Right lobe of liver (tissue), 6 donors: ENCODE measurements at regions not wholly inside any gene's neighbourhood (a gene's known extent, or its start where the extent isn't known, plus 50 kb on each side); places are given as distances from the start of the nearest gene placed in this dataset.

ENCODE experiments used
- ATAC-seq, 4 donors: fragments of 200-7000 bp; cut with Tn5 transposase; one replicate each; pipeline ENCODE4 v1.9.1; 2020; ENCODE audit warnings: mild to moderate bottlenecking in 4 of 4, moderate library complexity in 4 of 4
- DNase-seq, 3 donors: peaks; one replicate each; pipeline ENCODE4 v3.0.0-alpha.2; 2020
- H3K27ac ChIP-seq, 3 donors: fragments of 200-600 bp; one replicate each; pipeline ENCODE4 v1.8.0; 2022
- H3K27me3 ChIP-seq, 2 donors: fragments of 200-600 bp; one replicate each; pipeline ENCODE4 v1.8.0; 2022
- H3K36me3 ChIP-seq, 4 donors: fragments of 200-600 bp; sonication (generic) in 1 of 4; one replicate each; pipeline versions ENCODE4 v1.5.1 to v1.8.0; 2017 to 2022; ENCODE audit warnings: control low read depth in 1 of 4
- H3K4me1 ChIP-seq, 4 donors: fragments of 200-600 bp; sonication (generic) in 1 of 4; one replicate each; pipeline versions ENCODE4 v1.5.1 to v1.8.0; 2017 to 2022; ENCODE audit warnings: control low read depth in 1 of 4
- H3K4me3 ChIP-seq, 3 donors: fragments of 200-600 bp; one replicate each; pipeline ENCODE4 v1.8.0; 2022
- H3K9me3 ChIP-seq, 4 donors: fragments of 200-600 bp; sonication (generic) in 1 of 4; one replicate each; pipeline versions ENCODE4 v1.5.1 to v1.8.0; 2017 to 2022; ENCODE audit warnings: control low read depth in 1 of 4
- CTCF ChIP-seq, 4 donors: fragments of 200-600 bp in 3 of 4; fragments of 450-650 bp in 1 of 4; IDR thresholded peaks; one replicate each; pipeline versions ENCODE4 v1.5.1 to v1.8.0; 2016 to 2022; ENCODE audit warnings: antibody characterized with exemption in 4 of 4, mild to moderate bottlenecking in 2 of 4
- POLR2A ChIP-seq: fragments of 450-650 bp; IDR thresholded peaks from one replicate; pipeline ENCODE4 v1.6.1; 2017; ENCODE audit warnings: antibody characterized with exemption, mild to moderate bottlenecking
- WGBS: methylation state at CpG from one replicate; pipeline ENCODE4 v1.1.6; 2018; ENCODE audit warnings: low coverage, low lambda C conversion rate; ENCODE audit not compliant: insufficient coverage; ENCODE audit errors: missing lambda C conversion rate; 5-methylcytosine and 5-hydroxymethylcytosine counted together
- intact Hi-C, 2 donors: fragments of 100-400 bp; cut with DNase I; formaldehyde crosslinking; loops; one replicate each; pipeline versions ENCODE4 v1.11.2 to v1.14.1; 2022
- donor health status: DM: no; HTN: yes; CAD: no.
- donor health status: DM: no; HTN: no; CAD: no.
- donor health status: DM: no; HTN: no; CAD: no.
- donor health status: DM: no; HTN: yes; CAD: no.
- donor health status: DM: no; HTN: yes; CAD: no.

GRCh38 chr20:22414305-22414742, 170.0 kb downstream of the FOXA2 start:
- no peaks in the 10 kb centered on the region for H3K27me3 ChIP-seq
- no peaks in the 10 kb centered on the region for H3K36me3 ChIP-seq
- no peak overlapping the region for H3K4me3 ChIP-seq
- H3K27ac ChIP-seq, result no peak overlapping the region
- 46% methylated on average over 4 of the region's 4 CpGs for WGBS
- peaks cover 0 to 44% (median 12%) of the 10 kb centered on the region in 4 donors for H3K4me1 ChIP-seq
- no peaks in the 10 kb centered on the region for H3K9me3 ChIP-seq
- intact Hi-C loops, result no loop called here
- DNase-seq (no peak), ATAC-seq (no peak)
- TF ChIP-seq POLR2A (no peak), CTCF (IDR thresholded peaks at IDR 0.05) (no peak)

DNA sequence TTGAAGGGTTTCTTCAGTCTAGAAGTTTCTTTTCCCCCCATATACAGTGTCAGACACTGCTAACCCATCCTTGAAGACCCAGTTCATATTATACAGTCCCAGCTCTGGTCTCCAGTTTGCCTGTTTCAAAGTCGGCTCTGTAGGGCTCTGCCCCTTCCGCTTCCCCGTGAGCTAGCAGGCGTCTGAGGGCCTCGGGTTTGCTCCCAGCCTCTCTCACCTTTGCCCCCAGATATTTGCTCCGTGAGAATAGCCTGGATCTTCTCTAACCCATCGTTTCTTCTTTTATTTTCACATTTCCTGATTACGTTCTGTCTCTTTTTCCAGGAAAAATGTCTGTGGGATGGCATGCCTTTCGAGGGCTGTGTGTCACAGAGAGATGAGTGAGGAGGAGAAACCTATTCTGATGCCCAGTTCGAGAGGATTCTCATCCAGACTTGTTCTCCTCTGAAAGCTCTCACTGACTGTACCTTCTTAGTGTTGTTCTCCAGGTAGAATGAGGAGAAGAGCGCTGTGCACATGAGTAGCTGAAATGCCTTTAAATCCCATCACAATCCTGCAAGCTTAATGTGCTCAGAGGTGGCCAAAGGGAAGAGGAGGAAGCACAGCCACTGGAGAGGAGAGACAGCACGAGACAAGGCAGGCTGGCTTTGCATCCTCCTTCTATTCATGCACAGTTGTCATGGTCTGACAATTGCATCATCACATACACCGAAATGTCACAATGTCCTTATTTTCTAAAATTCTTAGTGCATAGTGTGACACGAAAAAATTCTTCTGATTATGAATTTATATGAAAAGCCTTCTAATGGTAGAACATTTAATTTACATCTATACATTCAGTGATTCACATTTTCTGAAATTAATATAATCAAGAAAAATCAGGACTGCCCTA, 171.1 kb downstream of the FOXA2 start:
- WGBS, result 60% methylated on average over 13 of the region's 14 CpGs
- DNase-seq (peak in 1 of 3 donors; percentile 32), ATAC-seq (peak in 3 of 4 donors; percentile 45 to 64 (median 47))
- Histone ChIP-seq H3K36me3 (no peaks in the 10 kb centered on the region), H3K9me3 (no peaks in the 10 kb centered on the region), H3K4me3 (no peak overlapping the region), H3K27ac (peak overlapping the region in 1 of 3 donors; percentile 85), H3K4me1 (peaks cover 0 to 35% (median 12%) of the 10 kb centered on the region in 4 donors), H3K27me3 (no peaks in the 10 kb centered on the region)
- intact Hi-C loops, result no loop called here
- TF ChIP-seq CTCF (IDR thresholded peaks at IDR 0.05) (no peak), POLR2A (no peak)

GRCh38 chr20:22411627-22412450, 172.5 kb downstream of the FOXA2 start:
- 32% methylated on average over 12 of the region's 12 CpGs for WGBS
- Histone ChIP-seq H3K36me3 (no peaks in the 10 kb centered on the region), H3K4me3 (no peak overlapping the region), H3K27me3 (no peaks in the 10 kb centered on the region), H3K9me3 (no peaks in the 10 kb centered on the region), H3K4me1 (peaks cover 0 to 28% (median 12%) of the 10 kb centered on the region in 4 donors), H3K27ac (peak overlapping the region; percentile 62 to 85 (median 63))
- ATAC-seq (peak; percentile 94 to 98 (median 96)), DNase-seq (peak; percentile 46 to 74 (median 67))
- TF ChIP-seq CTCF (IDR thresholded peaks at IDR 0.05) (no peak), POLR2A (peak; percentile 41)
- intact Hi-C loops, result no loop called here

DNA sequence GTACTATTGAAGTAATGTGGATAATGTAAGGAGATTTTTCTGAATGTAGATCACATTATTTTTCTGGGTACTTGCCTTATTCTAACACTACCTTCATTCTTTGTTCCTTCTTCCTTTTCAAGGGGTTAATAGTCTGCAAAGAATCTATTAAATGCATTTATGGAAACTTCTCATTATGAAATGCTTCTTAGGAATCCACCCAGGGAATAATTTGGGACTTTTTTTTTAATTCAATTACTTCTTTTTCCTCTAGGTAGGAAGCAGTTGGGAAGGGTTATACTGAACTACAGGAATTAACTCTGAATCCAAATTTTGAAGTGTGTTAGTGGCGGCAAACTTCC, 173.1 kb downstream of the FOXA2 start:
- WGBS, result 14% methylated on average over 1 of the region's 1 CpG
- no peak overlapping the region for H3K4me3 ChIP-seq
- intact Hi-C loops, result no loop called here
- no peaks in the 10 kb centered on the region for H3K9me3 ChIP-seq
- H3K27me3 ChIP-seq, result no peaks in the 10 kb centered on the region
- H3K27ac ChIP-seq, result peak overlapping the region; percentile 62 to 85 (median 63)
- TF ChIP-seq POLR2A, result no peak
- no peak for TF ChIP-seq CTCF (IDR thresholded peaks at IDR 0.05)
- DNase-seq (no peak), ATAC-seq (no peak)
- no peaks in the 10 kb centered on the region for H3K36me3 ChIP-seq
- peaks cover 0 to 28% (median 12%) of the 10 kb centered on the region in 4 donors for H3K4me1 ChIP-seq
